ENCODE measurements at regions not wholly inside any gene's neighbourhood (a gene's known extent, or its start where the extent isn't known, plus 50 kb on each side); places are given as distances from the start of the nearest gene placed in this dataset.

- TF ChIP-seq RREB1 (CRISPR knock-in tag; IDR thresholded peaks at IDR 0.05) (no peak), ZBTB26 (CRISPR knock-in tag; IDR thresholded peaks at IDR 0.05) (no peak), CEBPG (CRISPR knock-in tag; IDR thresholded peaks at IDR 0.05) (no peak), CEBPG (tag; conservative IDR thresholded peaks at IDR 0.05 in 1 of 2, IDR thresholded peaks at IDR 0.05 in 1 of 2) (peak in 1 of 2 experiments; percentile 12; a peak in 1 of 4 replicates), TRIM28 (IDR thresholded peaks at IDR 0.05) (peak; percentile 60; the same call in 1 of the 2 replicates), MGA (IDR thresholded peaks at IDR 0.05) (0 out of 2 replicates have a peak, but pooled peaks have one; percentile 3)
Observed at GRCh38 chr1:227396539-227397353, 78.5 kb upstream of the CDC42BPA start (continued).
